Midbrain (tissue), 1 donor: ENCODE measurements at regions not wholly inside any gene's neighbourhood (a gene's known extent, or its start where the extent isn't known, plus 50 kb on each side); places are given as distances from the start of the nearest gene placed in this dataset.
"Not testable (repeated sequence)": the region's sequence is repeated elsewhere in the genome, so short reads cannot be mapped to it uniquely, and the experiment has no call there.

Experiments
- DNase-seq: peaks from one replicate; lab custom pipeline; 2025; lab: John Stamatoyannopoulos, UW

DNA sequence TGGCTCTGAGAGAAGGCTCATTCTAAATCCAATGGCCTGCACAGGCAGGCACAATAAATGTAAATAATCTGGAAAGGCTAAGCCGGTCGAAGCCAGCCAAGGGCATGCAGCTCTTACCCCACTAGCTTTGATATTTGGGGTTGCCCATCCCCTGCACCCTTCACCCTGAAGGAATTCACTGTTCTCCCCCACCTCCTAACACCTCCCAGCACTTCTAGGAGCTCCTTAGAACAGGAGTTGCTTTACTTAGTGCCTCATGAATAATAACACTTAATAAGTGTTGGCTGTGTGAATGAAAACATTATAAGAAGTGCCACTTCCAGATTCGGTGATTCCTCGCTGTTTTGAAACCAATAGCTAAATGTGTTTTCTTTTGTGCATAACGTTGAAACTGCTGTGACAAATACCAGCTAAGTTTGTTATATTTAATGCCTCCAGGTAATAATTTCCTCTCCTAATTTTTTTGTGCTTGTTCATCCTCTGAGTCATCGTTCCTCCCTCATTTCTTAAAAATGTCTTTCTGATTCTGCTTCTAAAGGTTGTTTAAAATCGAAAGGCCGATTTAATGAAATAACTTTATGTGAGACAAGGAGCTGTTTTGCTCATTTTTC, 458.8 kb downstream of the METTL4 start:
- DNase-seq, result no peak

- no peak for DNase-seq
Measured at GRCh38 chr18:2114289-2114688, 457.0 kb downstream of the METTL4 start.

- DNase-seq, result no peak
Measured at GRCh38 chr18:2114765-2115164, 456.5 kb downstream of the METTL4 start.

- no peak for DNase-seq
Measured at GRCh38 chr18:2121224-2121623, 450.1 kb downstream of the METTL4 start.

DNA sequence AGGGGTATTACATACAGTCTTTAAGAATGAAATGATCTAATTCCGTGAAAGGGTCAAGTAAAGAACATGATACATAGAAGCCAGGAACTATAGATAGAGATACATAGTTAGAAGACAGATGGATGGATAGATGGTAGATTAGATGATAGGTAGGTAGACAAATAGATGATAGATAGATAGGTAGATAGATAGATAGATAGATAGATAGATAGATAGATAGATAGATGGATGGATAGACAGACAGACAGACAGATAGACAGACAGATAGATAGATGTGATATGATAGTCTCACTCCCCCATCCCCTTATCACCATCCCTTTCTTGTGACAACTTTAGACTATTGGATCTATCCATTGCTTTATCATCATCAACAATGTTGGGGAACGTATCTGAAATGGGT, 448.2 kb downstream of the METTL4 start:
- DNase-seq, result no peak

- no peak for DNase-seq
Measured at GRCh38 chr18:2134364-2134763, 436.9 kb downstream of the METTL4 start.

DNA sequence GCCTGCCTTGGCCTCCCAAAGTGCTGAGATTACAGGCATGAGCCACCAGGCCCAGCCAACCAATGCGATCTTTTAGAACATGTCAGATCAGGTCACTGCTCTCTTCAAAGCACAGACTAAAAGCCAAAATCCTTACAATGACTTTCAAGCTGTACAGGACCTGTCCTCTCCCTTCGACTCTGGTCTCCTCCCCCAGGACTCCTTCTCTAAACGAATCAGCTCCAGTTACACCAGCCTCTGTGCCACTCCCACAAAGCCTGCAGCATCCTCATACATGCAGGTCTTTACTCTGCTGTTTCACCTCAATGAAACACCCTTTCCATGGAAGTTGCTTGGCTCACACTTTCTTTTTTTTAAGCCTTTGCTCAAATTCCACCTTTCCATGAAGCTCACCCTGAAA, 436.0 kb downstream of the METTL4 start:
- no peak for DNase-seq

- no peak for DNase-seq
Measured at GRCh38 chr18:2138552-2138951, 432.8 kb downstream of the METTL4 start.

DNA sequence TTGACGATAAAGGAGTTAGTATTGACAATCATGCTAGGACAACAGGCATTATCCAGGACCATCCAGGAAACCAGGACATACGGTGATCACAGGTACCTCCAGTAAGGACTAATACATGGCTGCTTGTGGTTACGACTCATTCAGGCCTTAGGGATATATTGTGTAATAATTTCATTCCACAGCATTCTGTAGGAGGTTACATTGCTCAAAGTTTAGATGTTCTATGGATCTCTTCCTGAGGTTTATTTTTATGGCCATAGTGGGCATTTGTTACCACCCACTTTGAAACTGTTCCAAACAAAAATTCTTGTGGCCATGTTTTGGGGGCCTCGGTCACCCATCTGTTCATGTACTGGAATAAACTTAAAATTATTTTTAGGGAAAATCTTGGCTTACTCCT, 431.6 kb downstream of the METTL4 start:
- no peak for DNase-seq

GRCh38 chr18:2143636-2144035, 427.7 kb downstream of the METTL4 start:
- DNase-seq, result no peak

- DNase-seq, result no peak
Measured at GRCh38 chr18:2144811-2145210, 426.5 kb downstream of the METTL4 start.

GRCh38 chr18:2146092-2146491, 425.2 kb downstream of the METTL4 start:
- no peak for DNase-seq

DNA sequence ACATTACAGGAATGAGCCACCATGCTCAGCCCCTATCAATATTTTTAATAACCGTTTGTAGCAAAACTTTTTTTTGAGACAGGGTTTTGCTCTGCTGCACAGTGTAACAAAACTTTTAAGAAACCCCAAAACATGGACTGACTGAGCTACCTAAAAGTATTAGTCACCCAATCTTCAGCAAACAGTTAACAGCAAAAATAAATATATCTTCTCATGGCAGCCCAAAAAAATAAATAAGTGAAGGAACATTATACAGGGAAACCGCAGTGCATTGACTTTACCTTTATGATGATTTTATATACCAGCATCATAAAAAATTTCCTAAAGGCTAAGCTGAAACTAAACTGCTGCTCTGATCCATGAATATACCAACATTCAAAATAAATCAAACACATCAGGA, 424.6 kb downstream of the METTL4 start:
- DNase-seq, result no peak

DNA sequence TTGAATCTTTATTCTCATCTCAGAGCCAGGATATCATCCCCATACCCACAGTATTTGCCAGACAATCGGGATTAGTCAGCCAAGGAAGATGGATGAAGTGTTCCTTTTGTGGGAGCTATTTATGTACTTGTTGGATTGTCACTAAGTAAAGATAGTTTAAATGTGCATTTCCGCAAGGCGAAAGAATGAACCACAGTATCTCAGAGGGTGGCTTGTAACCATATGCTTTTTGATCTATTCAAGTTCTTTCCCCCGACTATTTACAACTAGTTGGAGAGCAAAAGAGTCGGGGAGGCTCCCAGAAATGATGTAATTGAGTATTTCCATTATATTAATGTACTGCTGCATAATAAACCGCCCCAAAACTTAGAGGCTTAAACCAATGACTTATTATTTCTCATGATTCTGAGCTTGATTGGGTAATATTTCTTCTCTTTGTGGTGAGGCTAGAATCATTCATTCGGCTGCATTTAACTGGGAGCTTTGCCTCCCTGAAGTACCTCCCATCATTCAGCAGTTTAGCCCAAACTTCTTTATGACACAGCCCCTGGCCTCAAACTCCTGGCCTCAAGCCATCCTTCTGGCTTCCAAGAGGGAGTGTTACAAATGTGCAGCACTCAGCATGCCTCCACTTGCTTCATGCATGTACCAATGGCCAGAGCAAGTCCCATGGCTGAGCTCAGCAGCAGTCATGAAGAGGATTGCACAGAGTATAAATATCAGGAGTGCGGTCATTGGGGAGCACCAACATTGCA, 423.7 kb downstream of the METTL4 start:
- no peak for DNase-seq

GRCh38 chr18:2148823-2149222, 422.5 kb downstream of the METTL4 start:
- DNase-seq, result no peak

DNA sequence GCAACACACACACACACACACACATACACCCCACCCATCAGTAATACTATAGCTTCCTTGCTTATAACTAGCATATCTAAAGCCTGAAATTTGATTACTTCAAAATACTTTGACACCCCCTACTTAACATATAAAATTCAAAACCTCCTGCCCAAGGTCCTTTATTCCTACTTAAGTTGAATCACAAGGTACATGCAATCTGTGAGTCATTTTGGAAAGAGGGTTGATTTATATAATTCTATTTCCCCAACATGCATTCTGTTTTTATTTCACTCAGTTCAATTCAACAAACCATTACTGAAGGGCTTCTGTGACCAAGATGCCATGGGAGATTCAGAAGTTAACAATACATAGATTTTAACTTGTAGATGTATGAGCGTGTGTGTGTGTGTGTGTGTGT, 420.7 kb downstream of the METTL4 start:
- DNase-seq, result no peak

DNA sequence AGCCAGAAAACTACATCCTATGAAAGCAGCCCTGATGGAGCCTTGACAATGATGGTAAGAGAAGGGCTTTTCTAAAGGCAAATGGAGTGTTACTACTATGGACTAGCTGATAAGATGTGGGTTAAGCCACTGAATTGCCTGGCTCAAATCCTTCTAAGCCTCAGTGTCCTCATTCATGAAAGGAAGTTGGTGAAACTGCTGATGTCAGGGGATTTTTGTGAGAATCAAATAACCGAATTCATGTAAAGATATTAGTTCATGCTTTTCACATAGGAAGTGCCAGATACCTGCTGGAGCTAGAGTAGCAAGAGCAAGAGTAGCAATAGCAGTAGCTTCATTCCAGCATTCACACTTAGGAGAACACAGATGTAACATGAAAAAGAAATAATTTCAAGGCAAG, 417.0 kb downstream of the METTL4 start:
- no peak for DNase-seq

GRCh38 chr18:2164644-2165550, 406.4 kb downstream of the METTL4 start:
- no peak for DNase-seq

- not testable (repeated sequence) for DNase-seq
Measured at GRCh38 chr18:2166876-2167275, 404.4 kb downstream of the METTL4 start.

- no peak for DNase-seq
Measured at GRCh38 chr18:2168022-2168421, 403.3 kb downstream of the METTL4 start.

DNA sequence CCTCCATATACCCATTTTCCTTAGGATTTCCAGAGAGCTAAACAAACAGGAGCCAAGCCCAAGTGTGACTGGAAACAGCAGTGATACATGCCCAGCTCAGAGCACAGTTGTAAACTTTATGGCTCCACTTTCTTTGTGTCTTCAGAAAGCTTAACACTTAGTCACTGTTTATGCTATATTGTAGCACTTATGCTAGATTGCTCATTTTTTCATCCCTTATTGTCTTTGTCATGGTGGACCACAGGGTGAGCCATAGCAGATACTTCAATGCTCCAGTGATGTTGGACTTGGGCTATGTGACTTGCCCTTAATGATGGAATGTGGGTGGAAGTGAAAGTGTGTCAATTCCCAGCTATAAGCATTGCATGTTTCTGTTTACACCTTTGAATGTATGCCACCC, 401.6 kb downstream of the METTL4 start:
- no peak for DNase-seq

DNA sequence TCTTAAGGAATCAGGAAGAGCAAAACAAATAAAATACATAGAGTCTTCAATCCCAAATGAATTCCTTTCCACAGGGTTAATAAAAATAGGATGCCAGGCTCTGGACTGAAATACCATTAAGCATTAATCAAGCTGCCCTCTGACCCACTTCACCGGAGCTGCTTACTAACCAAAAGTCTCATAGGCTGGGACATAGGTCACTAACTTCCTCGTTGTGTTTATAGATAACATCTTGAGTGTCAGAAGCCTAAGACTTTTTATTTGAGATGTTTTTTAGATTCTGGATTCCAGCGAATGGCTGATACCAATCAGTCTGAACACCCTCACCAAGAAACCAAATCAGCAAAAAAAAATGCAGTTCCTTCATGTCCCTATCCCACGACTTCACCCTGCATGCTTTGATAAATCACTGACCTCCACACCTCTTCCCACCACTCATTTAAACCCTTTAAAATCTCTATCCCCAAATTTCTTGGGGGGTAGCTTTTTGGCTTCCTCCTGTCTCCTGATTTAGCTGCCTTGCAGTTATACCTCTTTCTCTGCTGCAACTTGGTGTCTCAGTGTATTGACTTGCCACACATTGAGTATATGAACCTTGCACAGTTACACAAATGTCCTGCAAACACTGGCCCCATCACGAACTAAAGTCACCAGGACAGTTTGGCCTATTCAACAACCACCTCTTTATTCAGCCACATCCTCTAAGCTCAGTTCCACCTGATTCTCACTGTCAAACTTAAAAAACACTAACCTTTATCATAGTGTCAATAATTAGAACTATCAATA, 399.3 kb downstream of the METTL4 start:
- no peak for DNase-seq
